Renal pelvis (tissue), 1 donor: ENCODE measurements at regions not wholly inside any gene's neighbourhood (a gene's known extent, or its start where the extent isn't known, plus 50 kb on each side); places are given as distances from the start of the nearest gene placed in this dataset.
"Not testable (repeated sequence)": the region's sequence is repeated elsewhere in the genome, so short reads cannot be mapped to it uniquely, and the experiment has no call there.

Experiments
- DNase-seq: peaks from one replicate; pipeline ENCODE4 v3.0.0-alpha.2; 2013

DNA sequence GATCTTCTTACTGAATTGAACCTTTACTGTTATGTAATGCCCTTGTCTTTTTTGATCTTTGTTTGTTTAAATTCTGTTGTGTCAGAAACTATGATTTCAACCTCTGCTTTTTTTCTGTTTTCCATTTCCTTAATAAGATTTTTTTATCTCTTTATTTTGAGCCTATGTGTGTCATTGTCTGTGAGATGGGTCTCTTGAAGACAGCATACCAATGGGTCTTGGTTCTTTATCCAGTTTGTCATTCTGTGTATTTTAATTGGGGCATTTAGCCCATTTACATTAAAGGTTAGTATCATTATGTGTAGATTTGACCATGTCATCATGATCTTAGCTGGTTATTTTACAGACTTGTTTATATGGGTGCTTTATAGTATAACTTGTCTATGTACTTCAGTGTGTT lies 1803.3 kb downstream of the SLITRK5 start:
- DNase-seq = no peak

DNA sequence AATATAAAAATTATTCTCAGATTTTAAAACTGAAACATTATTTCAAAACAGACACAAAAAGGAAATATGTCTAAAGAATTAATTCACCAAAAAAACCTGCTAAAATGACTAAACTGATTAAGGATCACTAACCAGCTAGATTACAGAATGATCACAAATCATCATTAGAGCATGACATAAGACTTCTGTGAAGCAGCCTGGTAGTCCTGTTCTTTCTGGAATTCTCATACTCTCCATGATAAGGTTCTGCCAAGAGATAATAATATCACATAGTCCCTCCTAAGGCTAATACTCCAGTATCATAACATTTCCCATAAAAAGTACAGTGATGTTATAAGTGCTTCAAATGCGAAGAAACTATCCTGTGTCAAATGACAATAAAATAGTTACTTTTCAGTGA lies 1814.9 kb downstream of the SLITRK5 start:
- no peak for DNase-seq

DNA sequence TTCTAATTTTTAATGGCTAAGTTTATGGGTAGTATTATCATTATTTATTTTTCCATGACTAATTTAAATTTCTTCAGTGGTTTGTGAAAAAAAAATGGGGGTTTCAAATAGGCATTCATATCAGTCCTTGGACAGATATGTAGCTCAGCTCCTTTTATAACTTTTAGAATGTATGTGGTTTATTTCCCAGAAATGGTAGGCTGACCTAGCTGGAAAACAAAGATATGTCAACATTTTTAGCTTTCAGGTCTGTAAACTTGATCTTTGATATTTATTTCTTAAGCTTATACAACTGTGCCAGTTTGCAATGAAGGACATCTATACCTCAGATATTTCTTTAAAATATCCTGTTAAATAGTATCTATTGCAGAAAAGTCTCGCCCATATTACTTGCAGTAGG lies 1815.5 kb downstream of the SLITRK5 start:
- no peak for DNase-seq

DNA sequence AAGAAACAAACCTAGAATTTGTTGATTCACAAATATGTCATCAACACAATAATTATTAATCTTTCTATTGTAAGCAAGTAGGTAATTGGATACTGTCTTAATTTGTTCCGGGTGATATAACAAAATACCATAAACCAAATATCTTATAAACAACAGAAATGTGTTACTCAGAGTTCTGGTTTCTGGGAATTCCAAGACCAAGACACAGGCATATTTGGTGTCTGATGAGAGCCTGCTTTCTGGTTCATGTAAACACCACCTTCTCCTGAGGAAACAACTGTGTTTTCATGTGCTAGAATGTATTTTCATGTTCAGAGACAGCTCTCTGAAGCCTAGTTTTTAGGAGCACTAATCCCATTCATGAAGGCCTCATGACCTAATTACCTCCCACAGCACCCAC lies 1819.5 kb downstream of the SLITRK5 start:
- no peak for DNase-seq

DNA sequence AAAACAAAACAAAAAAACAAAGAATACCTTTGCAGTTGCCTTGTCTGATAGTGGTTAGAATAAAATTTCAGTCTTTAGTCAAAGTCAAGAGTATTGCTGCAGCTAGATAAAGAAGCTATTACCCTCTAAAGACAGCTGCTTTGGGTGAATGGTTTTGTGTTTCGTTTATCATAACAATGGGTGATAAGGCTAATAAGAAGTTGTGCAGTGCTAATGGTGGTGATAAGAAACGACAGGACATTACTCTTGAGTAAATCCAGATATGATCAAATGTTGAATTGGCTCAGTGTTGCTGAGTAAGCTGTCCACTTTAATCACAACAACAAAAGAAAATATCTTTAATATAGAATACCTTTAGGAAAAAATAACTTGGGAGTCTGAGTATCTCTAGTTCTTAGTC lies 1825.3 kb downstream of the SLITRK5 start:
- DNase-seq = no peak

DNA sequence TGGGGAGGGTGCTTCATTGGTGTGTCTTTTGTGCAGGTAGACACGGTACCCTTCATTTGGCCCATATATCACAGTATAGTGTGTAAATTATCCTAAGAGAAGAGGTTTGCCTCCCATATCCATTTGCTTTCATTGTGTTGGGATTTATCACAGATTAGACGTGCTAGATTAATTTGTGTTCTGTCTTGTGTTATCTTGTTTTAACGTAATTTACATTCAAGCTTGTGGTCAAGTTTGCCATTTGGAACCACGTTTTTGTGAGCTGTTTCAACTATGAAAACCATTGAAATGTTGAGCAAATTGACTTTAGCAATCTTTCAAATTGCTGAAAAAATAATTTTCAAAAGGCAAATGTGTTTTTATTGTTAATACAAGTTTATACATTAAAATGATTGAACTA lies 1826.5 kb downstream of the SLITRK5 start:
- no peak for DNase-seq

DNA sequence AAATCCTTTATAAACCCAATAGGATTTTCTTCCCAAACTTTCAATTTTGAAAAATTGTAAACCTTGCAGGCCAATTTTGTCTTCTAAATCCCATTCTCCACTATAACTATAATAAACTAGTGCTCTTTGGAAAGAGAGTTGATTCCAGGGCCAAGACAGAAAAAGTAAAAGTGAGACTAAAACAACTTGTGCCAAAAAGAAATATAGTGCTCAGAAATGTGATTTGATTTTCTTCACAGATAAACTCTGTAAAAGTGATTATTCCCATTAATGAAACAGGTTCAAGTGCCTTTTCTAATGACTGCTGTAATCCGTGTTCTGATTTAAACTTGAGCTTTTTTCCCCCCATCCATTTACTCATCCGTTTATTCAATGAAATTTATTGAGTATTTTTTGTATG lies 1831.1 kb downstream of the SLITRK5 start:
- no peak for DNase-seq

DNA sequence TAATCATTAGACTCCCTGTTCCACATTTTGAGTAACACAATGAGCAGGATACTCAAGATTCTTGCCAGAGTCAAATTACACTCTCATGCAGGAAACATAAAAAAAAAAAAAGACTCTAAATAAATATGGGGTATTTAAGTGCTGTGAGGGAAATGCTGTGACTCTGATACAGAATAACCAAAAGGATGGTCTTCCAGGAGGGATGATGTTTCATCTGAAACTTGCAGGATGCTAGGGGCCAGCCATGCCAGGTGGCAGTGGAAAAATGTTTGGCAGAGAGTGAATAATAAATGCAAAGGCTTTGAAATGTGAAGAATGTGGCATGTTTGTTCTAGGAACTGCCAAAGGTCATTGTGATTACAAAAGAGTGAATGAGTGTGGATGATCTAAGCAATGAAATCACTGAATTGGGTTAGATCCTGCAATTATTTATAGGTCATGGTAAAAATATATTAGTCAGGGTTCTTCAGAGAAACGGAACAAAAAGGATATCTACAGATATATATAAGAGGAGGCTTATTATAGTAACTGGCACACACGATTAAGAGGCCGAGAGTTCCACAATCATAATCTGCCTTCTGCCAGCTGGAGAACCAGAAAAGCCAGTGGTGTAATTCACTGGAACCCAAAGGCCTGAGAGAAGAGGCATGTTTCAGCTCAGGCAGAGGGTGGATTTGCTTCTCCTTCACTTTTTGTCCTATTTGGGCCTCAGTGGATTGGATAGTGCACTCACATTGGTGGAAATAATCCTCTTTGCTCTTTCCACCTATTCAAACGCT lies 1832.8 kb upstream of the MIR17HG start:
- no peak for DNase-seq

DNA sequence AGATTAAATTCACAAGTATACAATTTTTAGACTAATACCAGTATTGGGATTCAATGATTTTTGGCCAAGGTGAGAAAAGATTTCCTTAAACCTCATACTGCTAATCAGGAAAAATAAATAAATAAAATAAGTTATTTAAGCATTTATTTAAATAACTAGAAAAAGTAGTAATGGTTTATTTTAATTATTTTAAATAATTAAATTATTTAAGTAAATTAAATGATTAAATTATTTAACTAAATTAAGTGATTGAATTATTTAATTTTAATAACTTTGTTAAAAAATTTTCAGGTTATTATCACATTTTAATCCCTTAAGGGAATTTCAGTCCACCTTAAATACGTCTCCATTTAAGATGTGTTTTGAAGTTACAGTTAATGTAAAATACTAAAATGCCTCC lies 1831.5 kb upstream of the MIR17HG start:
- DNase-seq = no peak

DNA sequence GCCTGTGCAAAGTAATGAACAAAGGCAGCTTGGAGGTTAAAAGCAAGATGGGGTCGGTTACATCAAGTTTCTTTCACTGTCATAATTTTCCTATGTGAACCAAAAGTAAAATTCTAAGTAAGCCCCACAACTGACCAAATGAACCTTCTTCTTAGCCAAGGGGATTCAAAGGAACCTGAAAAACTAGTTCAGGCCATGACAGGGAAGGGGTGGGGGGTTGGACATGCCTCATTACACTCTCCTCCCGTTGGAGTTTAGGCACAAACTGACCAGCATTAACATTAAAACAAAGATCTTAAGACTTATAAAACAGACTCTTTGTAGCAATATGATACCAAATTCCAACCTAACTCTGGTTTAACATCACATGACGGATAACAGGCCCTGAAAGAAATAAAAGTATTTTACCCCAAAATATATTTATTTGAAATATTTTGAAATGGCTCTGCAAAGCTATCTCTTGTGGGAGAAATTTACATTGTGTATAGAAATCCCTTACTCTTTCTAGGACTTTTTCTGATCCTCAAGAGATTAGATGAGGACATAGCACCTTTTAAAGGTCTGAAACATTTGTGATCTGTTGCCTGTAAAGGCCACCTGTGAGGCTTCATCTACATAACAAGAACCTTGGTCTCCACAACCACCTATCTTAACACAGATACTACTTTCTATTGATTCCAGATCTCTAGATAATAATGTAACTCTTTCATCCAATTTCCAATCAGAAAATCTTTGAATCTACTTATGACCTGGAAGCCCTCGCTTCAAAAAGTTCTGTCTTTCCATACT lies 1829.0 kb upstream of the MIR17HG start:
- DNase-seq = no peak

DNA sequence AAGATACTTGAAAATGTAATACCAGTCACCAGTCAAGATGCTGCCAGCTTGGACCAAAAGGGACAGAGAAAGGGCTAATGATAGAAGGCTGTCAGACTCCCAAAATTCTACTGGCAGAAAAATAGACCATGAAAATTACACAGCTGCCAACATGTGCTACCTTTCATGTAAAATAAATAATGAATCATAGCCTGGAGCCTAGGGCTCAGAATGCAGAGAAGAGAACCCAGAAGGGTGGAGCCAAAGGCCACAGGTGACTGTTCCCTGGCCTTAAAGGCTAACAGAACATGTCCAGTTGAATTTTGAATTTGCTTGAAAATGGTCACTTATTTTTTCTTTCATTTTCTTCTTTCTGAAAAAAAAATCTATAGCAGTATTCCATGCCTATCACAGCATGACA lies 1827.0 kb upstream of the MIR17HG start:
- DNase-seq = no peak

DNA sequence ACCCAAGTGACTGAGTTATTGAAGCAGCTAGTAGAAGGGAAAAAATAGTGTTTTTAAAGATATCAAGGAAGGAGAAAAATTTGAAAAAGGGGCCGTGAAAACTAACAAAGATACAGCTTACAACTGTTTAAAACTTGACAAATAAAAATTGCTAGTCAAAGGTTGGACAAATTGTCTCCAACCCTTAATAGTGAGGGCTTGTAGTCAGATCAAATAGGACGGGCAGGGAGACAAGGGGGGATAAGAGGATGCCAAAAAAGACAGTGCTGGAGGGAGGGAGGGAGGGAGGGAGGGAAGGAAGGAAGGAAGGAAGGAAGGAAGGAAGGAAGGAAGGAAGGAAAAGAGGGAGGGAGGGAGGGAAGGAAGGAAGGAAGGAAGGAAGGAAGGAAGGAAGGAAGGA lies 1825.8 kb upstream of the MIR17HG start:
- not testable (repeated sequence) for DNase-seq

DNA sequence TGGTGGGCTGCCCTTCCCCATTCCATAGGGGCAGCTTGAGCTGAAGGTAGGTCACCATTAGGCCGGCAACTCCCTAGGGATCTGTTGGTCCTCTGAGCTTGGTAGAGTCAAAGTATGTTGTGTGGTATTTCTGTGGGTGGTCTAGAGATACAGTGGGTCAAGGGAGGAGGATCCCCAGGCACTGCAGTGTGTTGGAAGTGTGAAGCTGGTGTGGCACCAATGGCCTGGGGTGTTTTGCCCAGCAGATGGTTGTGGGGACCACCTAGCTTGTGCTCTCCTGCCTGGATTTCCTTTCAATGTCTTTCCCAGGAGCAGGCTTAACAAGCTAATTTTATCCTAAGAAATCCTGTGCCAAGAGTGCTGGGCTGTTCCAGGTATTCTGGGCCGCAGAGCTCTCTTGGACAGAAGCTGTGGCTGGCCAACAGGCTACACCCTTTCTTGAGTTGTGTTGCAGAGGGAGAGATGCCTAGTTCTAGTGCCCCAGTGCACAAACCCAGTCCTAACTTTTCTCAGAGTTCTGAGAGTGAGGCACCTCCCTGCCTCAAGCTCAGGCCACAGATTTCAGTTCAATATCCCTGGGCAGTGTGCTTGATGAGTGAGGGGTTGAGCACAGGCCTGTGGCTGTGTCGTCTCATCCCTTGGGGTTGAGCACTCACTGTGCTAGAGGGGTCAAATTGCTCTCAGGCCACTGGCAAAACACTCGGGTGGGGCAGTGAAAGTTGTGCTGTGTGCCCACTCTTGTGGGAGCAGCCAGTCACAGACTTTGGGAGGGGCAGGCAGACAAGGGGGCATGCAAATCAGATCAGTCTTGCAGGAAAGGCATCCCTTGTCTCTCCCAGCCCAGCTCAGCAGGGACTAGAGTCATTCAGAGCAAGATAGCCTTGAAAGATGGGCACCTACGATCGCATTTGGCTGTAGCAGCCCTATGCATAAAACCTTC lies 1806.1 kb upstream of the MIR17HG start:
- no peak for DNase-seq

DNA sequence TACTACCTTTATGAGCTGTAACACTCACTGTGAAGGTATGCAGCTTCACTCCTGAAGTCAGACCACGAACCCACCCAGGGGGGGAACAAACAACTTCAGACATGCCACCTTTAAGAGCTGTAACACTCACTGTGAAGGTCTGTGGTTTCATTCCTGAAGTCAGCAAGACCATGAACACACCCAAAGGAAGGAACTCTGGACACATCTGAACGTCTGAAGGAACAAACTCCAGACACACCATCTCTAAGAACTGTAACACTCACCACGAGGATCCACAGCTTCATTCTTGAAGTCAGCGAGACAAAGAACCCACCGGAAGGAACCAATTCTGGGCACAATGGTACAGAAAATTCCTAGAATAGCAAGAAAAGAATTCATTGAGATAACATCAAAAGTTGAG lies 1796.5 kb upstream of the MIR17HG start:
- no peak for DNase-seq

DNA sequence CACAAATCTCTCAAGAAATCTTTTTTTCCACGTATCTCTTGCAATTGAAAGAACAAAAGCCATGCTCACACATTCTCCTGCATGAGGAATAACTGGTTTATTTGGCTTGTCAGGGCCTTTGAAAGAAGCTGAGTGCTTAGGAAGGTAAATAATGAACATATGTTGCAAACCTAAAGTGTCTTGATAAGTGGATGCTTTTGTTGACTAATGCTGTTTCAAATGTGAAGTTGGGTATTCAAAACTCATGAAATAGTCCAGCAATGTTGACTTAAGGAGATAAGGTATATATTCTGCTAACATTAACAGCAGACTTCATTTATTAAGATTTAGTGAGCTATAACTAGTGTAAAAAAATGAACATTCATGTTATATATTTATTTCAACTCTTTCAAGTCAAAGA lies 1792.7 kb upstream of the MIR17HG start:
- DNase-seq = no peak

DNA sequence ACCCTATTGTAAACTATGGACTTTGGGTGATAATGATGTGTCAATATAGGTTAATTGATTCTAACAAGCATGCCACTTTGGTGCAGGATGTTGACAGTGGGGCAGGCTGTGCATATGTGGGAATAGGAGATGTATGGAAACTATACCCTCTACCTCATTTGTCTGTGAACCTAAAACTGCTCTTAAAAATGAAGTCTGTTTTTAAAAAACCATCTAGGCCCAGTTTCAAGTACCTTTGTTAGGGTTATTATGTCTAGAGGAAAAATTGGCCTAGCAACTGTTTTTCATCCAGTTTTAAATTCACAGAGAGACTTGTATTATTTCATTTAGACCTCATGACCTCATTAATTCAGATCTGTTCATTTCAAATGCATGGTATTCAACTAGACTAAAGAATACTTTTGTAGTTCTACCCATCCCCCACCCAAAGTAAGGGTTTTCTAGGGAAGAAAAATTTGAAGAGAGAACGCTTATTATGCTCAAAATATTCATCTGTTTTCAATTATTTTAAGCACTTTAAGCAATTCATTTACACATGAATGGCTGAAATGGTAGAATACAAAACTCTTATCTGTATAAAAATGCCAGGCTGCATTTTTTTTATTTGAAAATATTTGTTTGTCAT lies 1781.9 kb upstream of the MIR17HG start:
- no peak for DNase-seq

DNA sequence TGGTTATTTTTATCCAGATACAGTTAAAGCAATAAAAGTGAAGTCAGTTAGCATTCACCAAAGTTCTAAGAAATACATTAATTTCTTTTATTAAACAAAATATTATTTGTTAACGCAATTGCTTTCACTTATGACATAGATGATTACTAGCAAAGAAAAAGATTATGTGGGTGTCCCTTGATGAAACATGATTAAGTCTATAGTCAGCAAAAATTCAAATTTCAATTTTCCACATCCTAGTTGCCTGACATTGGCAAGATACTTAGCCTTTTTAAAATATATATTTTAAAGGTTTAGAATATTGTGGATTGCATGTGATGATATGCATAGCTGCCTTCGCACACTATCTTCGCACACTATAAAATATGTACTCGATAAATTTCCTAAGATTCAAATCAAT lies 1780.5 kb upstream of the MIR17HG start:
- DNase-seq = no peak

DNA sequence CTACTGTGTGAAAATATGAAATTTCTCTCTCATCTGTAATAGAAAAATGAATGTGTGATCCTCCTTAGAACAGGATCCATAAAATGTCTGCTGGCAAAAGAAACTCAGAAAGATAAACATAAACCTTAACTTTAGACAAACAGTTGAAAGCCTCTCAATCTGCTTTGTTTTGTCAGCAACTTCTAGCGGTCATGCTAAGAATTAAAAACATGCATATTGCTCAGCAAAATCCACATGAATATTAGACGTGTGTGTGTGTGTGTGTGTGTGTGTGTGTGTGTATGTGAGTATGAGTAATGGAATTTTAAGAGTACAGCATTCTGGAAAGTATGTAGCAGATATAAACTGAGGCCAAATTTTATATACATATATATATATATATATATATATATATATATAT lies 1779.2 kb upstream of the MIR17HG start:
- no peak for DNase-seq

DNA sequence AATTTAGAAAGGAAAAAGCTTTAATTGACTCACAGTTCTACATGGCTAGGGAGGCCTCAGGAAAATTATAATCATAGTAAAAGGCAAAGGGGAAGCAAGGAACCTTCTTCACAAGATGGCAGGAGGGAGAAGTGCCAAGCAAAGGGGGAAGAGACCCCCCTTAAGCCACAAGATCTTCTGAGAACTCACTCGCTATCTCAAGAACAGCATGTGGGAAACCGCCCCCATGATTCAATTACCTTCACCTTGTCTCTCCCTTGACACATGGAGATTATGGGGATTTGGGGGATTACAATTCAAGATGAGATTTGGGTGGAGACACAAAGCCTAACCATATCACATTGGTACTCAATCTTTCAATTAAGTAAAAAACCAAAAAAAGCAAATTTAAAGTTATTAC lies 1778.7 kb upstream of the MIR17HG start:
- no peak for DNase-seq

DNA sequence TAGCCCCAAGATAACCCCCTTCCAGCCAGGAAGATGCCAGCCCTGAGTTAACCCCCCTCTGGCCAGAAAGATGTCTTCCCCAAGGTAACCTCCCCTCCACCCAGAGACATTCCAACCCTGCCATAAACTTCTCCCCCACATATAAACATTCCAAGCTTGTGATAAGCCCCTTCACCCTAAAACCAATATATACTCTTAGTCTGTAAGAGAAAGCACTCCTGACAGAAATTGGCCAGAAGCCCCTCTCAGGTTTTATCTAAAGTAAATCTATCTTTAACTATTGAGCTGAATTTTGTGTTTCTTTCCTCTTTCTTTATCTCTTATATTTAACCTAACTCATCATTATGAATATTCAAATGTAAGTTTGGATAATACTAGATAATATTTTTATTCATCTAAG lies 1775.8 kb upstream of the MIR17HG start:
- DNase-seq = no peak

DNA sequence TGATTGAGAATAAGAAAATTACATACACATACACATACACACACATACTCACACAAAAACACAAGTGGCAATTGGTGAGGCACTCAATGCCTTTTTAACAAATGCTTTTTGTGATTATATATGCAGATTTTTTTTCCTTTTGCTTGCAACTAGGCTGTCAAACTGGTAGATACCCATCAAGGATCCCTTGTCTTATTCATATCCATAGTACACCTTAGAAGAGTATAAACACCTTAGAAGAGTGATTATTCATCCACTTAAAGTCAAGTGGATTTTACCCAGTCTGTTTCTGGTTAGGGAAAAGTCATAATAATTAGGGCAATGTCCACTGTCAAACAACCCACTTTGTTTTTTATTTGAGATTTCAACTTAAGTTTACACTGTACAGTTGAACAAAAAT lies 1773.4 kb upstream of the MIR17HG start:
- DNase-seq = no peak

DNA sequence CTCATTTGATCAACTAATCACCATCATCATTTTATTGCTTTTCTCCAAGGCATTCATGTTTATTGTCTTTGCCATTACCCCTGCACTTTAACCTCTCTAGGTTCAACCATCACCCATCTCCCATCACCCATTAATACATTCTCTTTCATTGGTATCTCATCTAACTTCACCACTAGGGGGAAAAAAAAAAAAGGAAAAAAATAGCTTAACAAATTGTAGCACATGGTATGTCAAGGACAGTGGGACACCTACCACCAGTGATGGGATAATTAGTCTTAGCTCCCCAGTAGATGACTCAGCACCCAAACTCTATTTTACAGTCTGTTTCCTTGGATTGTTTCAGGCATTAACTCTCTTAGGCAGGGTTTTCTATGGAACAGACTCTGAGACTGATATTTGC lies 1770.2 kb upstream of the MIR17HG start:
- DNase-seq = no peak
